ENCODE measurements at regions not wholly inside any gene's neighbourhood (a gene's known extent, or its start where the extent isn't known, plus 50 kb on each side); places are given as distances from the start of the nearest gene placed in this dataset.
"Not testable (repeated sequence)": the region's sequence is repeated elsewhere in the genome, so short reads cannot be mapped to it uniquely, and the experiment has no call there.

- not testable (repeated sequence) for TF ChIP-seq CEBPB (IDR thresholded peaks at IDR 0.05); RAD21 (conservative IDR thresholded peaks at IDR 0.05 in 1 of 2, IDR thresholded peaks at IDR 0.05 in 1 of 2); ZFP36 (IDR thresholded peaks at IDR 0.05; ENCODE audit: borderline replicate concordance, partially characterized antibody); NR3C1 (IDR thresholded peaks at IDR 0.05); HEYL (CRISPR knock-in tag; IDR thresholded peaks at IDR 0.05); NFE2L2 (conservative IDR thresholded peaks at IDR 0.05; ENCODE audit: low read length)
Observed at GRCh38 chr20:63134711-63135361, 81.1 kb downstream of the YTHDF1 start.
